Neural cell (in vitro differentiated cells): ENCODE measurements at regions not wholly inside any gene's neighbourhood (a gene's known extent, or its start where the extent isn't known, plus 50 kb on each side); places are given as distances from the start of the nearest gene placed in this dataset.

ENCODE experiments used
- H2AFZ ChIP-seq: fragments of 200-600, 300-800 bp; sonication (generic), shearing (Covaris generic); 2 replicates; pipeline ENCODE4 v1.6.0; 2014; ENCODE audit warnings: low read depth, mild to moderate bottlenecking, antibody characterized with exemption, low read length, moderate library complexity
- H3F3A ChIP-seq: fragments of 200-600 bp; shearing (Covaris generic); 2 replicates; pipeline ENCODE4 v1.6.1; 2016; ENCODE audit warnings: mild to moderate bottlenecking, moderate library complexity, mixed read lengths, antibody characterized with exemption, low read length; ENCODE audit not compliant: insufficient read depth, poor library complexity, severe bottlenecking
- H3K27ac ChIP-seq: fragments of 200-600, 300-800 bp; sonication (generic), shearing (Covaris generic); 2 replicates; pipeline ENCODE4 v1.5.1; 2014; ENCODE audit warnings: mild to moderate bottlenecking, low read length, moderate library complexity
- H3K27me3 ChIP-seq: fragments of 300-800, 200-600 bp; sonication (generic), shearing (Covaris generic); 2 replicates; pipeline ENCODE4 v1.6.0; 2014; ENCODE audit warnings: mild to moderate bottlenecking, low read depth, low read length, moderate library complexity; ENCODE audit not compliant: insufficient read depth
- H3K36me3 ChIP-seq: fragments of 300-800, 200-600 bp; sonication (generic), shearing (Covaris generic); 2 replicates; pipeline ENCODE4 v1.5.1; 2014; ENCODE audit warnings: mild to moderate bottlenecking, antibody characterized with exemption, low read length, moderate library complexity; ENCODE audit not compliant: insufficient read depth
- H3K4me2 ChIP-seq: fragments of 300-800, 200-600 bp; sonication (generic), shearing (Covaris generic); 2 replicates; pipeline ENCODE4 v1.6.0; 2014; ENCODE audit warnings: mild to moderate bottlenecking, low read length
- H3K4me3 ChIP-seq: fragments of 300-800, 200-600 bp; sonication (generic), shearing (Covaris generic); 2 replicates; pipeline ENCODE4 v1.5.1; 2014; ENCODE audit warnings: mild to moderate bottlenecking, low read length, moderate library complexity
- H3K79me2 ChIP-seq: fragments of 200-600 bp; shearing (Covaris generic); replicated peaks from 2 replicates; pipeline ENCODE4 v1.6.0; 2014; ENCODE audit warnings: mild to moderate bottlenecking, low read length, moderate library complexity; ENCODE audit not compliant: insufficient read depth
- H3K9ac ChIP-seq: fragments of 300-800, 200-600 bp; sonication (generic), shearing (Covaris generic); 2 replicates; pipeline ENCODE4 v1.6.1; 2016; ENCODE audit warnings: mild to moderate bottlenecking, low read length, mixed read lengths
- H3K9me2 ChIP-seq: fragments of 200-600 bp; shearing (Covaris generic); 2 replicates; pipeline ENCODE4 v1.6.1; 2016; ENCODE audit warnings: mild to moderate bottlenecking, low read length, mixed read lengths; ENCODE audit not compliant: insufficient read depth
- H3K9me3 ChIP-seq: fragments of 200-600, 300-800 bp; sonication (generic), shearing (Covaris generic); 2 replicates; pipeline ENCODE4 v1.6.1; 2016; ENCODE audit warnings: mild to moderate bottlenecking, mixed run types, low read length, moderate library complexity, mixed read lengths
- H4K20me1 ChIP-seq: fragments of 200-600 bp; shearing (Covaris generic); 2 replicates; pipeline ENCODE4 v1.6.1; 2016; ENCODE audit warnings: mild to moderate bottlenecking, mixed run types; ENCODE audit not compliant: insufficient read depth
- EP300 ChIP-seq: fragments of 450-650 bp; conservative IDR thresholded peaks from 2 replicates; pipeline ENCODE4 v1.6.1; 2014; ENCODE audit warnings: antibody characterized with exemption, mild to moderate bottlenecking, moderate library complexity; ENCODE audit not compliant: poor library complexity, severe bottlenecking
- EZH2 ChIP-seq: fragments of 200-600, 300-800 bp; shearing (Covaris generic), sonication (generic); IDR thresholded peaks from 2 replicates; pipeline ENCODE4 v1.6.1; 2014; ENCODE audit warnings: antibody characterized with exemption, low read length, borderline replicate concordance, mild to moderate bottlenecking; ENCODE audit not compliant: insufficient read depth, poor library complexity, severe bottlenecking
- MXI1 ChIP-seq: fragments of 450-650 bp; conservative IDR thresholded peaks from 2 replicates; pipeline ENCODE4 v1.6.1; 2014; ENCODE audit warnings: antibody characterized with exemption, mild to moderate bottlenecking; ENCODE audit not compliant: poor library complexity, severe bottlenecking
- POLR2AphosphoS5 ChIP-seq: IDR thresholded peaks from 2 replicates; pipeline ENCODE4 v1.6.1; 2012
- RAD21 ChIP-seq: fragments of 450-650 bp; conservative IDR thresholded peaks from 2 replicates; pipeline ENCODE4 v1.6.1; 2014; ENCODE audit warnings: antibody characterized with exemption, mild to moderate bottlenecking, moderate library complexity
- SMC3 ChIP-seq: fragments of 450-650 bp; conservative IDR thresholded peaks from 2 replicates; pipeline ENCODE4 v1.6.1; 2014; ENCODE audit warnings: antibody characterized with exemption, mild to moderate bottlenecking, moderate library complexity; ENCODE audit not compliant: poor library complexity
- TAF1 ChIP-seq: IDR thresholded peaks from 2 replicates; pipeline ENCODE4 v1.6.1; 2012; ENCODE audit warnings: low read depth
- TF ChIP-seq, protein P1 (sequence below): fragments of 450-650 bp; IDR thresholded peaks from 2 replicates; pipeline ENCODE4 v1.5.1; 2014; ENCODE audit warnings: antibody characterized with exemption, mild to moderate bottlenecking, moderate library complexity; ENCODE audit not compliant: poor library complexity, severe bottlenecking
- TF ChIP-seq, protein P2 (sequence below): IDR thresholded peaks from 2 replicates; pipeline ENCODE4 v1.6.1; 2012; ENCODE audit warnings: borderline replicate concordance

GRCh38 chr5:145408048-145408341 is 427.1 kb downstream of the PRELID2 start:
- H3K9ac ChIP-seq = no peak overlapping the region
- no peak overlapping the region for H3K27ac ChIP-seq
- no peak for TF ChIP-seq RAD21
- TF ChIP-seq POLR2AphosphoS5 = no peak
- no peak for TF ChIP-seq TAF1
- TF ChIP-seq, protein P1, sequence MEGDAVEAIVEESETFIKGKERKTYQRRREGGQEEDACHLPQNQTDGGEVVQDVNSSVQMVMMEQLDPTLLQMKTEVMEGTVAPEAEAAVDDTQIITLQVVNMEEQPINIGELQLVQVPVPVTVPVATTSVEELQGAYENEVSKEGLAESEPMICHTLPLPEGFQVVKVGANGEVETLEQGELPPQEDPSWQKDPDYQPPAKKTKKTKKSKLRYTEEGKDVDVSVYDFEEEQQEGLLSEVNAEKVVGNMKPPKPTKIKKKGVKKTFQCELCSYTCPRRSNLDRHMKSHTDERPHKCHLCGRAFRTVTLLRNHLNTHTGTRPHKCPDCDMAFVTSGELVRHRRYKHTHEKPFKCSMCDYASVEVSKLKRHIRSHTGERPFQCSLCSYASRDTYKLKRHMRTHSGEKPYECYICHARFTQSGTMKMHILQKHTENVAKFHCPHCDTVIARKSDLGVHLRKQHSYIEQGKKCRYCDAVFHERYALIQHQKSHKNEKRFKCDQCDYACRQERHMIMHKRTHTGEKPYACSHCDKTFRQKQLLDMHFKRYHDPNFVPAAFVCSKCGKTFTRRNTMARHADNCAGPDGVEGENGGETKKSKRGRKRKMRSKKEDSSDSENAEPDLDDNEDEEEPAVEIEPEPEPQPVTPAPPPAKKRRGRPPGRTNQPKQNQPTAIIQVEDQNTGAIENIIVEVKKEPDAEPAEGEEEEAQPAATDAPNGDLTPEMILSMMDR = no peak
- no peak for TF ChIP-seq EZH2
- TF ChIP-seq MXI1 = no peak
- TF ChIP-seq SMC3 = no peak
- no peak for TF ChIP-seq EP300
- TF ChIP-seq, protein P2, sequence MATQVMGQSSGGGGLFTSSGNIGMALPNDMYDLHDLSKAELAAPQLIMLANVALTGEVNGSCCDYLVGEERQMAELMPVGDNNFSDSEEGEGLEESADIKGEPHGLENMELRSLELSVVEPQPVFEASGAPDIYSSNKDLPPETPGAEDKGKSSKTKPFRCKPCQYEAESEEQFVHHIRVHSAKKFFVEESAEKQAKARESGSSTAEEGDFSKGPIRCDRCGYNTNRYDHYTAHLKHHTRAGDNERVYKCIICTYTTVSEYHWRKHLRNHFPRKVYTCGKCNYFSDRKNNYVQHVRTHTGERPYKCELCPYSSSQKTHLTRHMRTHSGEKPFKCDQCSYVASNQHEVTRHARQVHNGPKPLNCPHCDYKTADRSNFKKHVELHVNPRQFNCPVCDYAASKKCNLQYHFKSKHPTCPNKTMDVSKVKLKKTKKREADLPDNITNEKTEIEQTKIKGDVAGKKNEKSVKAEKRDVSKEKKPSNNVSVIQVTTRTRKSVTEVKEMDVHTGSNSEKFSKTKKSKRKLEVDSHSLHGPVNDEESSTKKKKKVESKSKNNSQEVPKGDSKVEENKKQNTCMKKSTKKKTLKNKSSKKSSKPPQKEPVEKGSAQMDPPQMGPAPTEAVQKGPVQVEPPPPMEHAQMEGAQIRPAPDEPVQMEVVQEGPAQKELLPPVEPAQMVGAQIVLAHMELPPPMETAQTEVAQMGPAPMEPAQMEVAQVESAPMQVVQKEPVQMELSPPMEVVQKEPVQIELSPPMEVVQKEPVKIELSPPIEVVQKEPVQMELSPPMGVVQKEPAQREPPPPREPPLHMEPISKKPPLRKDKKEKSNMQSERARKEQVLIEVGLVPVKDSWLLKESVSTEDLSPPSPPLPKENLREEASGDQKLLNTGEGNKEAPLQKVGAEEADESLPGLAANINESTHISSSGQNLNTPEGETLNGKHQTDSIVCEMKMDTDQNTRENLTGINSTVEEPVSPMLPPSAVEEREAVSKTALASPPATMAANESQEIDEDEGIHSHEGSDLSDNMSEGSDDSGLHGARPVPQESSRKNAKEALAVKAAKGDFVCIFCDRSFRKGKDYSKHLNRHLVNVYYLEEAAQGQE = no peak
- H3K79me2 ChIP-seq = no peaks in the 10 kb centered on the region
- no peaks in the 10 kb centered on the region for H3K9me3 ChIP-seq
- no peak overlapping the region for H3K4me2 ChIP-seq
- no peaks in the 10 kb centered on the region for H4K20me1 ChIP-seq
- no peak overlapping the region for H3K4me3 ChIP-seq
- H3K9me2 ChIP-seq = no peaks in the 10 kb centered on the region
- no peaks in the 10 kb centered on the region for H3K36me3 ChIP-seq
- no peaks in the 10 kb centered on the region for H3F3A ChIP-seq
- H3K27me3 ChIP-seq = no peaks in the 10 kb centered on the region
- H2AFZ ChIP-seq = no peak overlapping the region

- Histone ChIP-seq H3K27ac (no peak overlapping the region), H3F3A (no peaks in the 10 kb centered on the region), H2AFZ (no peak overlapping the region), H3K27me3 (no peaks in the 10 kb centered on the region), H3K79me2 (no peaks in the 10 kb centered on the region), H3K9me2 (no peaks in the 10 kb centered on the region), H3K36me3 (no peaks in the 10 kb centered on the region), H3K4me3 (no peak overlapping the region), H3K4me2 (no peak overlapping the region), H3K9me3 (no peaks in the 10 kb centered on the region), H3K9ac (no peak overlapping the region), H4K20me1 (no peaks in the 10 kb centered on the region)
- TF ChIP-seq TAF1 (no peak), EP300 (no peak), MXI1 (no peak), RAD21 (no peak), SMC3 (no peak), EZH2 (no peak), POLR2AphosphoS5 (no peak)
- TF ChIP-seq, protein P1 = no peak
- TF ChIP-seq, protein P2 = no peak
These were observed 427.7 kb downstream of the PRELID2 start for GRCh38 chr5:145407300-145408047.
